ENCODE measurements at regions not wholly inside any gene's neighbourhood (a gene's known extent, or its start where the extent isn't known, plus 50 kb on each side); places are given as distances from the start of the nearest gene placed in this dataset.

DNA sequence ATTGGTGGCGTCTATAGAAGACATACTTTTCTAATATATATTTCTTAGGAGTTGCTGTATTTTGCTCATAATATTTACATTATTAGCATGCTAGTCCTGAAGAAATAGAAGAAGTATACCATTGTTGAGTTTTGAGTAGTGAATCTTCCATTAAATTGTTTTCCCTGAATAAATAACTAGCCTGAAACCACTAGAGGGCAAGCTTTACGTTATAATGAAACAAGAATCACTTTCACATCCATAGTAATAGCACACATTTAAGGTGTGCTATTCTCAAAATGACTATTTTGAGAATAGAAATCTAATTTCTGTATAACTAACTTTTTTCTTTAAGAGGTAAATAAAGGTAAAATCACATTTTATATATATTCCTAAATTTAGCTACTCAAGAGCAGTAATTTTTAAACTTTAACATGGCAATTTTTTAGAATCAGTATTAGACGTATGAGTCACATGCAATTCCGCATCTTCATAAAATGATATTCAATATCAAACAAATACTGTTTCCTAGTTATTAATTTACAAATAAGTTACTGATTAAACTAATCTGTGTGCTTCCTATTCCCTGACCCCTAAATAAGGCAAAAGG lies 213.2 kb upstream of the MANEA start:
- no peak for DNase-seq

DNA sequence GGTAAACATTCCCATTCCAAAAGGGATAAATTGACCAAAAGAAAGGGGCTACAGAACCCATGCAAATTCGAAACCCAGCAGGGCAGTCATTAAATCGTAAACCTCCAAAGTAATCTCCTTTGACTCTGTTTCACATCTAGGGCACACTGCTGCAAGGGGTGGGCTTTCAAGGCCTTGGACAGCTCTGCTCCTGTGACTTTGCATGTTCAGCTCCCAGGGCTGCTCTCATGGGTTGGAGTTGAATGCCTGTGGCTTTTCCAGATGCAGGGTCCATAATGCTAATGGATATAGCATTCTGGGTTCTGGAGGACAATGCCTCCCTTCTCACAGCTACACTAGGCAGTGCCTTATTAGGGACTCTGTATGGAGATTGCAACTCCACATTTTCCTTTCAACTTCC lies 211.9 kb upstream of the MANEA start:
- no peak for DNase-seq

DNA sequence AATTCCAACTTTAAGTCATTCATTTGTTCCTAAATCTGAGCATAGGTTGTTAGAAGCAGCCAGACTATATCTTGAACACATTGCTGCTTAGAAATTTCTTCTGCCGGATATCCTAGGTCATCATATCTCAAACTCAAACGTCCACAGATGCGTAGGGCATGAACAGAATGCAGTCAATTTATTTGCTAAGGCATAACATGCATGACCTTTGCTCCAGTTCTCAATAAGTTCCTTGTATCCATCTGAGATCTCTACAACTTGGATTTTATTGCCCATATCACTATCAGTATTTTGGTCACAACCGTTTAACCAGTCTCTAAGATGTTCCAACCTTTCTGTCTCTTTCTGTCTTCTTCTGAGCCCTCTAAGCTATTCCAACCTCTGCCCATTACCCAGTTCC lies 210.9 kb upstream of the MANEA start:
- no peak for DNase-seq

DNA sequence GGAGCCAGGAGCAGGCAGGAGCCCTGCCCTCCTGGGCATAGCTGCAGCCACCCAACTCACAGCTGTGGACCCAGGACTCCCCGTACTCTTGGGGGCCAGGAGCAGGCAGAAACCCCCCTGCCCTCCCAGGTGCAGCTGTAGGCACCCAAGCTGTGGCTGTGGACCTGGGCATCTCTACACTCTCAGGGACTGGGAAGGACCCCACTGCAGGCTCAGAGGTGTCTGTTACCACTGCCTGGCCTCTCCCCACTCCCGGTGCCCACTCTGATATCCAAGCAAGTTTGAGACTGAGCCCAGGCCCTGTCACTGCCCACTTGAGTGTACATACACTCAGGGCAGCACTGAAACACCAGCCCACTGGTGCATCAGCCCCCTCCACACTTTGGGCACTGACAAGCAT lies 193.5 kb upstream of the MANEA start:
- DNase-seq: no peak

DNA sequence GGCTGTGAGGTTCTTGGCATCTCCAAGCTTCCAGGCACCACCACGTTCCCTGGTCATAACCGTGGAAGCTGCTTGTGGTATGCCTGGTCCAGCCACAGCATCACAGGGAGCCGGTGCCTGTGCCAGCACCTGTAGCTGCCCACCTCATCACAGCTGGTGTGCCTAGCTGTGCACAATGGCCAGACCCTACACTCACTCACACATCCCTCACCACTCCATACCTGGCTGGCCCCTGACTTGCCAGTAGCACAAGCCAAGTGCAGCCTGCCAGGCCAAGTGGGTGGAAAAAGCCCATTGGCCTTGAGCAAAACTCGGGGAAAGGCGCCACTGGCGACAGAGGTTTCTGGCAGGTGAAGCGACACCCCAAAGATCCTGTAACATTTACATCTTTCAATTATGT lies 192.3 kb upstream of the MANEA start:
- DNase-seq: no peak

DNA sequence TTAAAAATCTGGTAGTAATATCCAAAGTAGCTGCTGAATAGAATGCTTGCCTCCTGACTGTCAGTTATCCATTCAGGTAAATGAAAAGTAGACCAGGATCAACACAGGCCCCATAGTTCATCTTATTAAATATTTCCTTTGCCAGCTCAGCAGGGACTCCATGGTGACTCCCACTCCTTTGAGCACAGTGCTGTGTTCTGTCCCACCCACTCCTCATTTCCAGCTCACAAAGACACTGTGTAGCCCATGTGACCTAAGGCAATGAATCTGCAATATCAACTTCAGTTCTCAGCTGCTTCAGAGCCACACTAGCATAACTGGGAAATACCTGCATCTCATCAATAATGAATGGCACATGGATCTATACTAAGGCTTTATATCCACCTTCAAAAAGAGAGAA lies 189.5 kb upstream of the MANEA start:
- DNase-seq: no peak

DNA sequence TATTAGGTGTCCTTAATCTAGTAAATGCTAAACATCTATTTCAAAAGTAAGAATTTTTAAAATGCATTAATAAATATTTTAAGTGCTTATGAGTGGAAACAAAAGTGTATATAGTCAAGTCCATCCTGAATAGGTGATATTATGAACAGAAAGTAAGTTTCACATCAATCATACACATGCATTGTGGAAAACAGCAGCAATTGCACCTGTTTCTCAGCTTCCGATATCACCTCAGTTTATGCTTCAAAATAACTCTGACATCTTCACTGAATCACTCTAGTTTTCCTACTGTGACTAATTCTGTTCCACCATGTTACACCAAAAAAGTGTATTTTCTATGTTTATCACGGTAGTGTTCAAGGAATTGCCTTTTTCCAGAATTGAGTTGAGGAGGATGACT lies 172.6 kb upstream of the MANEA start:
- no peak for DNase-seq

DNA sequence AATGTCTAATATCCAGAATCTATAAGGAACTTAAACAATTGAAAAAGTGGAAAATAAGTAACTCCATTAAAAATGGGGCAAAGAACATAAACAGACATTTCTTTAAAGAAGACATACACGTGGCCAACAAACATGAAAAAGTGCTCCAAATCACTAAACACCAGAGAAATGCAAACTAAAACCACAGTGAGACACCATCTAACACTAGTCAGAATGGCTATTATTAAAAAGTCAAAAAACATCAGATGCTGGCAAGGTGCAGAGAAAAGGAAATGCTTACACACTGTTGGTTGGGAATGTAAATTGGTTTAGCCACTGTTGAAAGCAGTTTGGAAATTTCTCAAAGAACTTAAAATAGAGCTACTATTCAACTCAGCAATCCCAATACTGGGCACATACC lies 169.2 kb upstream of the MANEA start:
- no peak for DNase-seq

DNA sequence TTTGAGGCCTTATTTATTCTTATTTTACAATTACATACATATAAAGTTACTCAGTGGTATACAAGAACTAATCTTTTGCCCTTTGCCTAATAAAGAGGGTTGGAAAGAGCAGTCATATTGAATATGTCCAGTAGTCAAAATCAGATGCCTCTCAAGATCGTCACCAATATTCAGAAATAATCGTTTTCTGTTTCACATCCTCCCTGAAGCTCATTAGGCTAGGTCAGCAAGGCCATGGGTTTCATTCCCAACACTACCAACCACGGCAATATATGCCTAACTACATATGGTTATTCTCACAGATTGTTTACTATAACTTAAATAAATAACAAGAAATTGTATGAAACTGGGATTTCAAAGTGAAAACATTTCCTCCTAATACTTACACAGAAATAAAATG lies 167.2 kb upstream of the MANEA start:
- DNase-seq: no peak

DNA sequence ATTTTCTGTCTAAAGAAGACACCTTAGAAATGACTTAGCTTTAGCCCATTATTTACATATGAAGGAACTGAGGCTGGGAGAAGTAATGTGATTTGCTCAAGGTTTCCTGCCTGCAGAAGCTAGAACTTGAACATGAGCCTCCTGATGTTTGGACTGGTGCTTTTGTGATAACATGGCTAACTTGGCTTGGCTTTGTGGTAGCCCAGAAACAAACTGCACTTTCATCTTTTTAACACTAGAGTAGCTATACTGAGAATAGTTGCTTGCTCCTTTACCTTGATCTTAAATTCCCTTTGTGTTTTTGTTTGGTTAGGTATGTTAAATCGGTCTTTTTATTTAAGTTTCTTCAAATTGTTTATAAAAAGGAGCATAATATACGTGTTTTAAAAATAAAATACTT lies 163.5 kb upstream of the MANEA start:
- DNase-seq: no peak

DNA sequence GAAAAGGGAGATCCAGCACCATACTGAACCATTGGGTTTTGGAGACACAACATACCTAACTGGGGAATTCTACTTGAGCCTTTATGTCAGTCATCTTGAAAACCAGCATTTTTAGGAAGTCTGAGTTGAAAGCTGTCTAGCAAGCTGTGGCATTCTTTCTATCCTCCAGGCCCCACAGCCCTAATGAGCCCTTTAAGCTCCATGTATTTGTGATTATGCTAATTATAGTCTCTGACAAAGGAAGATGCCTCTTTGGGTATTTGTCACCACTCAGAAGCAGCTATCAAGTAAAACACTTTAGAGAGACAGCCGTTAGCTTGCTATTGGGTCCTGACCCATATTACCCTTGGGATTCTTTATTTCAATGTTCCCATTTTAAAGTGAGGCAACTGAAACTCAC lies 159.5 kb upstream of the MANEA start:
- DNase-seq: no peak

DNA sequence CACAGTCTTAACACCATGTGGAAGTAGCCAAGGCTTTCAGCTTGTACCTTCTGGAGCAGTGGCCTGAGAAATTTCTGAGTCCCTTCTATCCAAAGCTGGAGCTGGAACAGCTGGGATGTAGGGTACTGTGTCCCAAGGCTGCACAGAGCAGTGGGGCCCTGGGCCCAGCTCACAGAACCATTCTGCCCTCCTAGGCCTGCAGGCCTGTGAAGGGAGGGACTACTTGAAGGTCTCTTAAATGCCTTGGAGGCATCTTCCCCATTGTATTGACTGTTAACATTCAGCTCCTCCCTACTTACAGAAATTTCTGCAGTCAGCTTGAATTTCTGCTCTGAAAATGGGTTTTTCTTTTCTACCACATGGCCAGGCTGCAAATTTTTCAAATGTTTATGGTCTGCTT lies 156.5 kb upstream of the MANEA start:
- DNase-seq: no peak

DNA sequence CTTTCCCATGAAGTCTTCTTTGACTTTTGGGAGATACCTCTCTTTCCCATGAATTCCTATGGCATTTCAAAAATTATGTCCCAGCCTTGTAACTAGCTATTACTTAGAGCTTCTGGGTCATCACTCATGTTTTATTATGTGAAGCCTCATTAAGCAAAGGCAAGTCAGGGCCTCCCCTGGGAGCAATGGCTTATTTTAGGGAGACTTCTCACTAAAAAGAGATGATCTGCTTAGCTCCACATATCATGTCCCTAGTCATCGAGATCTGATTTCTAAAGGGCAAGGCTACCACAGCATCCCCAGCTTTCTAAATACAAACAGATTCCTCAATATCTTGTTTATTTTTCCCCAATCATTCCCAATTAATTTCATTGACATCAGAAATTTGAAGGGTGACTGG lies 154.0 kb upstream of the MANEA start:
- DNase-seq: no peak

DNA sequence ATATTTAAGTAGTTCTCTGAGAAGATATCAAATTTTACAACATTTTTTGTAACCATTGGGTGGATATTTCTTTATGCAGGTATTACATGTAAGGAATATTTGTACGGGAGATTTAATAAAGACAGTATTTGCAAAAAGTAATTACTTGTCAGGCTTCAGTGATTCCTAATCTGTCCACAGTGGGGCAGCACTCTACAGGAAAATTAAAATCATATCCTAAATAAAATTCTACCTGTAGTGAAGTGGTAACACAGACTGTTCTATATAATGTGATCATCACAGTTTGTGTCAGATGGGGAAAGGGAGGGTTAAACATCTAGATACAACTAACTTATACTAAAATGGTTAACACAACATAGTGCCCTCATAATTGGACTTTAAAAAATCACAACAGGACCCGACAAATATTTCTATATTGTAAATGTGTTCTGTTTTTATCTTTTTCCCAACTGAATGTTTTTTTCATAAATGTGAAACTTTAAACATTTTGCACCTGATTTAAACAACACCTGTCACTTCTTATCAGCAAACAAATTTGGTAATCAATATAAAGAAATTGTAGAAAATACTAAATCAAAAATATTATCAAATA lies 145.6 kb upstream of the MANEA start:
- peak in 1 of 4 experiments; percentile 3 for DNase-seq

DNA sequence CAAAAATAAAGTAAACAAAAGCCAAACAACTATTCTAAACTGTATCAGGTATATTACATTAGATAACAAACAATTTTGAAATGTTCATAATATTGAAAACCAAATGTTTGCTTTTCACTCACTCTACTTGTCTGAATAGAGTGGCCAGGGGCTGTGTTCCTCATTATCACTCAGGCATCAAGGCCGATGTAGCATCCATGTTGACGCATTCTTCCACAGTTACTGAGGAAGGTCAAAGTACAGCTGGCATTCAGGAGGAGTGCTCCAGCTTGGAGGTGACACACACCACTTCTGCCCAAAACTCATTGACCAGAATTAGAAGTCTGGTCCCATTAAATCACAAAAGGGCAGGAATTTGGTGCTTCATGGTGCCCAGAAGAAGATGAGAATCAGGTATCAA lies 137.6 kb upstream of the MANEA start:
- no peak for DNase-seq

DNA sequence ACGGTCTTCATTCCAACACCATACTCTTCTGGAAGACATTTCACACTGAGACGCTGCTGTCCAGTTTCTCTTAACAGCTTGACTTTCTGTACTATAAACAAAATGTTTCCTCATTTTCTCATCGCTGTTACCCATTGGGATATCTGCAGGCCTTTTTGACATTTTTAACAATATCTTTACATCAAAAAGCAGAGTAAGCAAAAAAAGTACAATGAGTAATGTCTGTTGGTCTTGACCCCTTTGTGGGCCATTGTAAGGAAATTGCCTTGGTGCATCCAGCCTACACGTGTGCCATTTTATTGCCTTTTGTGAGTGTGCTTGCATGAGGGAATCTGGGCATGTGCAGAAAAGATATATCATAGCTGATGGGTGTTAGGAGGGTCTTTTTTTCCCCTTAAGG lies 129.1 kb upstream of the MANEA start:
- no peak for DNase-seq

DNA sequence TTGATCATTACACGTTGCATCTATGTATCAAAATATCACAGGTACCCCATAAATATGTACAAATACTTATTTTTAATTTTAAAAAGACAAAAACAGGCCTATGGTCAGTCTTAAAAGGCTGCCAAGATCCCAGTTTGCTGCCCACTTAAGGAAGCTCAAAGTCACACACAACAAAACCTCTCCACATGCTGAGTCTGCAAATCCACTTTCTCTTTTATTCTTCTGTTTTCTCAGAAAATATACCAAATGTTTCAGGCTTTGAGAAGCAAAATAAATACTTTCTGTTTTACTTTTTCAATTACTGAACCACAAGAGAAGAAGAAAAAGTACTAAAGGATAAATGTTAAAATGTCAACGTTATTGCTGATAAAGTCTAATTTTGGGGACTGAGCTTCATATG lies 107.8 kb upstream of the MANEA start:
- no peak for DNase-seq

DNA sequence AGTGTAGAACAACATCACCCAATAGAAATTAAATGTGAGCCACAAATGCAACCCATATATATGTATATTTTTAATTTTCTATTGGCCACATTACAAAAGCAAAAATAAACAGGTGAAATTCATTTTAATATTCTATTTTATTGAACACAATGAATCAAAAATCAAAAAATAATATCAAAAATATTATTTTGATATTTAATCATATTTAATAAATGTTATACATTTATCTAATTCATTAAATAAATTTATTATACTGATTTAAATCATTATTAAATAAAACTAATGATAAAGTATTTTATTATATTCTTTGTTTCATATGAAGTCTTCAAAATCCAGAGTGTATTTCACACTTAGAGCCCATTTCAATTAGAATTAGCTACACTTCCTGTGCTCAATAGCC lies 98.4 kb upstream of the MANEA start:
- DNase-seq: no peak

DNA sequence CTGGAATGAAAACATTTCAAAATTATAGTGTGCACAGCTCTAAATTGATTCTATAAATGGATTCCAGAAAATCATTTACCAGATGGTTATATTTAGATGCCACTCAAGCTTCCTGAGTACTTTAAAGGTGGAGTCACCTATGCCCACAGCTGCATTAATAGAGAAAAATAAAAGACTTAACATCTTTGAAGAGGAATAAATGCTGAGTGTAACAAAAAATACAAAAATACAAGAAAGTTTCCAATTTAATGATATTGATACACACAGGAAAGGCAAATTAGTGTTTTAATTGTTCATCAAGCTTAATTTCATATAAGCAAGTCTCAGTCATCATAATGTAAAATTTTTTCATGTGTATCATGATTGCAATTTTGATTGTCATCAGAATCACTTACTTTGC lies 89.5 kb upstream of the MANEA start:
- no peak for DNase-seq

DNA sequence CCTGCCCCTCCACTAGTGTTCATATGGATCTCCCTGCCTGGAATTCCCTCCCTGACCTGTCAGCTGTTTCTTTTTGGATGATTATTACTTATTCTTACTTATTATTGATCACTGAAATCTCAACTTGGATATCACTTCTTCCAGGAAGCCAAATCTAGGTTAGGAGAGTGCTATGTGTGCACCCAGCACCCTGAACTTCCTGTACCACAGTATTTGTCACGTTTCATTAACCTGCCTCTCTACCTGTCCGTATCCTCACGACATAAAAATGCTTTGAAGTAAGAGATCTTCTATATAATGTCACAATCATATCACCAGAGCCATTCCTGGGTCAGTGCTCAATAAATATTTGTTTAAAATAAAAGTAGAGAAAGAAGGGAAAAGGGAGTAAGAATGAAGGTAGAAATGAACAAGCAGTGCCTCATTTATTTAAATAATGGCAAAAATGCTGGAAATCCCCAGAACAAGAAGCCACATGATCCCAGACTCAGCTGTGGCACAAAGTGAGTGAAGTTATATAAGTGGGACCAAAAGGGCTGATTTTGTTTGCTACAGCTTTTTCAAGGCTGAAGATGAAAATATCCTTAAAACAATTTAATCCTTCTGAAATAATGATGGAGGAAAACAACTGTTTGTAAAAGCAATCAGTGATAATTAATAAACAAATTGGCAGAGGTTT lies 88.0 kb upstream of the MANEA start:
- no peak for DNase-seq

DNA sequence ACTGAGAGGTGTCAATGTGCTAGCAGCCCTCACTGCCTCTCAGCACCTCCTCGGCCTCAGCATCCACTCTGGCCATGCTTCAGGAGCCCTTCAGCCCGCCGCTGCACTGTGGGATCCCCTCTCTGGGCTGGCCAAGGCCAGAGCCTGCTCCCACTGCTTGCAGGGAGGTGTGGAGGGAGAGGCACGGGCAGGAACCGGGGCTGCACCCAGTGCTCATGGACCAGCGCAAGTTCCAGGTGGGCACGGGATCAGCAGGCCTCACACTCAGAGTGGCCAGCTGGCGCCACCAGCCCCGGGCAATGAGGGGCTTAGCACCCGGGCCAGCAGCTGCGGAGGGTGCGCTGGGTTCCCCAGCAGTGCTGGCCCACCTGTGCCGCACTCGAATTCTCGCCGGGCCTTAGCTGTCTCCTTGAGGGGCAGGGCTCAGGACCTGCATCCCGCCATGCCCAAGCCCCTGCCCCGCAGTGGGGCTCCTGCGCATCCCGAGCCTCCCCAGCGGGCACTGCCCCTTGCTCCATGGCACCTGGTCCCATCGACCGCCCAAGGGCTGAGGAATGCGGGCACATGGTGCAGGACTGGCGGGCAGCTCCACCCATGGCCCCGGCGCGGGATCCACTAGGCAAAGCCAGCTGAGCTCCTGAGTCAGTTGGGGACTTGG lies 80.4 kb upstream of the MANEA start:
- DNase-seq: no peak

DNA sequence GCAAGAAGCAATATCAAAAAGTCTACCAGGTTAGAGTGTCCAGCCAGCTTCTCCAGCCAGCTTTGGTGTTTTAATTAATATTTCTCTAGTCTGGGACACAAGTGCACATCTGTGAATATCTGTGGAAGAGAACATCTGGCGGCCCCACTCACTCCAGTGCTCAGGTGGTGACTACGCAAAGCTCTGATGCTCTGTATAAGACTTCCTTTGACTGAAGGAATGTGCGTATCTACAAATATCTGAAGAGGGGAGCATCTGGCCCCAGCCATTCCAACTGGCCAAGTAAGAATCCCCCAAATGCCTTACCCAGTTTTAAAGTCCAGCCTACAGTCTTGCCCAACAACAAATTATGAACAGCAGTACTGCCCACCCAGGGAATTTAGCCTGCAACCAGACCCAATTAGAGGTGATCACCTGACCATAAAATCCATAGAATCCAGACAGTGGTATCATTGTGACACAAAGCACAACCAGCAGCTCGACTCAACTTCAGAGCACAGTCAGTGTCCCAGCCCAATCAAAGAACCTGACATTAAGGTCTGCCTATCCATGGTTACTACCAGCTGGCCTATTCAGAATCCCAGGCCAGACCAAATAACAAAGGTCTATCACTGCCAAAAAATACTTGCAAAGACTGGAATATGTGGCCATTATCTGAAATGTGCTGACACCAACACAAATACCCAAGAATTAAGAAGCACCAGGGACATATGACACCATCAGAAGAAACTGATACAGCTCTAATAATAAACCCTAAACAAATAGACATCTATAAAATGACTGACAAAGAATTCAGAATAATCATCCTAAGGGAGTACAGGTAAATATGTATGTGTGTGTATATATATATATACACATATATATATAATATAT lies 76.1 kb upstream of the MANEA start:
- DNase-seq: no peak

DNA sequence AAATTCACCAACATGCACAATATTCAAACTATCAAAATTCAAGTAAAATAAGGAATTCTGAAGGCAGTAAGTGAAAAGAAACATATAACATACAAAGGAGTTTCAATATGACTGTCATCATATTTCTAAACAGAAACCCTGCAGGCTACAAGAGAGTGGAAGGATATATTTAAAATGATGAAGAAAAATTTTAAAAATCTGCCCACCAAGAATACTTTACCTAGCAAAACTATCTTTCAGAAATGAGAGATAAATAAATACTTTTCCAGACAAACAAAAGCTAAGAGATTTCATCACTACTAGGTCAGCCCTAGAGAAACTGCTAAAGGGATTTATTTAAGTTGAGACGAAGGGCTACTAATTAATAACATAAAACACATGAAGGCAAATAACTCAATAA lies 73.8 kb upstream of the MANEA start:
- DNase-seq: no peak

Data from activated naive CD4-positive, alpha-beta T cell (primary cell).